ENCODE measurements at regions not wholly inside any gene's neighbourhood (a gene's known extent, or its start where the extent isn't known, plus 50 kb on each side); places are given as distances from the start of the nearest gene placed in this dataset.

DNA sequence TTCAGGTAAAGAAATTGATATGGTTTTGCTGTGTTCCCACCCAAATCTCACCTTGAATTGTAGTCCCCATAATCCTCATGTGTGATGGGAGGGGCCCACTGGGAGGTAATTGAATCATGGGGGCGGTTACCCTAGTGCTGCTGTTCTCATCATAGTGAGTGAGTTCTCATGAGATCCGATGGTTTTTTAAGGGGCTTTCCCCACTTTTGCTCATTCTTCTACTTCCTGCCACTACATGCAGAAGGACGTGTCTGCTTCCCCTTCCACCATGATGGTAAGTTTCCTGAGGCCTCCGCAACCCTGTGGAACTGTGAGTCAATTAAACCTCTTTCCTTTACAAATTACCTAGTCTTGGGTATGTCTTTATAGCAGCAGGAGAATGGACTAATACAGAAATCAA is 69.3 kb downstream of the MIS18A start:
- TF ChIP-seq, protein P1, sequence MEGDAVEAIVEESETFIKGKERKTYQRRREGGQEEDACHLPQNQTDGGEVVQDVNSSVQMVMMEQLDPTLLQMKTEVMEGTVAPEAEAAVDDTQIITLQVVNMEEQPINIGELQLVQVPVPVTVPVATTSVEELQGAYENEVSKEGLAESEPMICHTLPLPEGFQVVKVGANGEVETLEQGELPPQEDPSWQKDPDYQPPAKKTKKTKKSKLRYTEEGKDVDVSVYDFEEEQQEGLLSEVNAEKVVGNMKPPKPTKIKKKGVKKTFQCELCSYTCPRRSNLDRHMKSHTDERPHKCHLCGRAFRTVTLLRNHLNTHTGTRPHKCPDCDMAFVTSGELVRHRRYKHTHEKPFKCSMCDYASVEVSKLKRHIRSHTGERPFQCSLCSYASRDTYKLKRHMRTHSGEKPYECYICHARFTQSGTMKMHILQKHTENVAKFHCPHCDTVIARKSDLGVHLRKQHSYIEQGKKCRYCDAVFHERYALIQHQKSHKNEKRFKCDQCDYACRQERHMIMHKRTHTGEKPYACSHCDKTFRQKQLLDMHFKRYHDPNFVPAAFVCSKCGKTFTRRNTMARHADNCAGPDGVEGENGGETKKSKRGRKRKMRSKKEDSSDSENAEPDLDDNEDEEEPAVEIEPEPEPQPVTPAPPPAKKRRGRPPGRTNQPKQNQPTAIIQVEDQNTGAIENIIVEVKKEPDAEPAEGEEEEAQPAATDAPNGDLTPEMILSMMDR (IDR thresholded peaks at IDR 0.05) = no peak
- 66 to 70% methylated on average over 4 of the region's 4 CpGs for WGBS, 2 donors
- ATAC-seq = no peak
- no peak overlapping the region for H3K27ac ChIP-seq
- FAIRE-seq = no peak
- intact Hi-C loops (cut with DNase I) = no loop called here
- H3K36me3 ChIP-seq = no peaks in the 10 kb centered on the region
- H3K27me3 ChIP-seq = no peaks in the 10 kb centered on the region
- no peaks in the 10 kb centered on the region for H3K9me3 ChIP-seq
- DNase-seq = no peak
- H3K4me3 ChIP-seq = no peak overlapping the region
- no peaks in the 10 kb centered on the region for H3K4me1 ChIP-seq

DNA sequence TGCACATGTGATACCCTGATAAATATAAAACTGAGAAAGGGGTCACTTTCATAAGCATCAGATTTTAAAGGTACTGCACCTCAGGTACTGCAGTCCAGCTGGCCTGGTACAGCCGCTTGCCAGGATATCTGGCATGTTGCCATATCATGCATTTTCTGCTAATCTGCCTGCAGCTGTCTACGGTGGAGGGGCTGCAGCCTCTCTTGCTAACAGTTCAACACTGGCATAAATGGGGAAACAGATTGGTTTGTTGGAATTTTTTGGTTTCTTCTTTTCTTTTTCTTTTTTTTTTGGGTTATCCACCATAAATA is 71.5 kb downstream of the MIS18A start:
- H3K27ac ChIP-seq = no peak overlapping the region
- intact Hi-C loops (cut with DNase I) = no loop called here
- no peak overlapping the region for H3K4me3 ChIP-seq
- no peak for DNase-seq
- no peaks in the 10 kb centered on the region for H3K27me3 ChIP-seq
- H3K4me1 ChIP-seq = no peaks in the 10 kb centered on the region
- no peak for FAIRE-seq
- no peaks in the 10 kb centered on the region for H3K9me3 ChIP-seq
- TF ChIP-seq, protein P1 (IDR thresholded peaks at IDR 0.05) = no peak
- 7 to 17% methylated on average over 2 of the region's 2 CpGs for WGBS, 2 donors
- peak in 1 of 4 donors; percentile 25 for ATAC-seq
- H3K36me3 ChIP-seq = no peaks in the 10 kb centered on the region

DNA sequence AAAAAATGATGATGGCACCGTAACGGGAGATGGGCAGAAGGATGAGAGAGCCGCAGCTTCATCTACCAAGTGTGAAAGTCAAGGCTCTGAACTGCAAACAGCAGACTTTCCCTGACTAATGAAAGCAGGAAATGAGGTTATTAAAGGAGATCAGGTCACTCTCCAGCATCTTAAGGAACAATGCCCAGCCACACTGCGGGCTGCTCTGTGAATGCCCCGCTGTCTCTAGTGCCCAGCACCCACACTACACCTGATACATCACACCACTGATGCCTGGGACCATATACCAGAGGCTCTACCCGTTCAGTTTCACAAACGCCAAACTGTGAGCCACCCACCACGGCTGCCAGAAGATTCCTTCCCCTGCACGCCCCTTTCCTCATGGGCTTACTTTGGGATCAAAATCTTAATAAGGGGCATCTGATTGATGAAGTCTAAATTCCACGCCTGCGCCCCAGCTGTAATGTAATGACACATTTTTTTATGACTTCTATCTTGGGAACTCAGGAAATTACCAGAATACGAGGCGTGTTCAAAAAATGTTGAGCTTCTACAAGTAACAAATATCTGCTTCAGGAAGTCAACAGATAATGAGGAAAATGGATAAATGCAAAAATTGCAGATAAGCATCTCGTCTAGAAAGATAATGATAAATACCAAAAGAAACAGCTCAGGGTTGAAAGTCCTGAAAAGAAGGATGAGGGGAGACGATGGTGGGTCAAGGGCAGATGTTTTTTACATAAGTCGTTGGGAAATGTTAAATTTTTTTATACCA is 72.0 kb downstream of the MIS18A start:
- Histone ChIP-seq H3K4me1 (no peaks in the 10 kb centered on the region), H3K4me3 (no peak overlapping the region), H3K9me3 (no peaks in the 10 kb centered on the region), H3K27ac (no peak overlapping the region), H3K36me3 (no peaks in the 10 kb centered on the region), H3K27me3 (no peaks in the 10 kb centered on the region)
- DNase-seq (no peak), ATAC-seq (no peak), FAIRE-seq (no peak)
- TF ChIP-seq, protein P1 (IDR thresholded peaks at IDR 0.05) = no peak
- WGBS, 2 donors = 70 to 80% methylated on average over 16 of the region's 16 CpGs
- intact Hi-C loops (cut with DNase I) = no loop called here

DNA sequence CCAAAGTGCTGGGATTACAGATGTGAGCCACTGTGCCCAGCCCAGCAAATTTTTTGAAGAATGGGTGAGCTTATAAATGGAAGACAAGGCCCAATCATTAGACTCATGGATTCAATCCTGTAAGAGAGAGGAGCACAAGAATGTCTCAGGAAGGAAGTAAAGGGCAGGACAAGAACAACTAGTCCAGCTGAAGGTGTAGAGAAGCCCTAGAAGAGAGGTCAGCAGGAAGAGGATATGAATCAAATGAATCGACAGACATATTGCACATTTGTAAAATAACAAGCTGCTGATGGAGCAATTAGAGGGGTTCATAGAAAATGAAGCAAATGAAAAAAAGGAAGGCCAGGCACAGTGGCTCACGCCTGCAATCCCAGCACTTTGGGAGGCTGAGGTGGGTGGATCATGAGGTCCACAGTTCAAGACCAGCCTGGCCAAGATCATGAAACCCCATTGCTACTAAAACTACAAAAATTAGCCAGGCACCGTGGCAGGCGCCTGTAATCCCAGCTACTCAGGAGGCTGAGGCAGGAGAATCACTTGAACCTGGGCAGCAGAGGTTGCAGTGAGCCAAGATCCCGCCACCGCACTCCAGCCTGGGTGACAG is 74.9 kb downstream of the MIS18A start:
- H3K27me3 ChIP-seq = no peaks in the 10 kb centered on the region
- H3K4me1 ChIP-seq = no peaks in the 10 kb centered on the region
- no peak overlapping the region for H3K27ac ChIP-seq
- ATAC-seq (no peak), FAIRE-seq (no peak), DNase-seq (no peak)
- no peaks in the 10 kb centered on the region for H3K36me3 ChIP-seq
- intact Hi-C loops (cut with DNase I) = no loop called here
- TF ChIP-seq, protein P1 (IDR thresholded peaks at IDR 0.05) = no peak
- H3K9me3 ChIP-seq = no peaks in the 10 kb centered on the region
- 87 to 90% methylated on average over 6 of the region's 6 CpGs for WGBS, 2 donors
- H3K4me3 ChIP-seq = no peak overlapping the region

DNA sequence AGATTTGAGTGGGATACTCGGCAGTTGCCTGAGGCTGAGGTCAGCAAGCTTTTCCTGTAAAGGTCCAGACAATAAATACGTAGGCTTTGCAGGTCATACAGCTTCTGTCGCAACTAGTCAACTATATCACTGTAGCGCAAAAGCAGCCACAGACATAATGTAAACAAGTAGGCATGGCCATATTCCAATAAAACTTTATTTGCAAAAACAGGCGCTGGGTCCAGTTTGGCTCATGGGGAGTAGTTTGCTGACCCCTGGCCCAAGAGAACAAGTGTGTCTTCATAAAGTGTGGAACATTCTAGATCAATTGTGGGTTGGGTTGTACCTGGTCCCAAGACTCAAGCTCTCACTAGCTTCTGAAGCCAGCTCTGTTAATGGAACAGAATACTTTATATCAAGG is 78.8 kb downstream of the MIS18A start:
- no peak overlapping the region for H3K27ac ChIP-seq
- no peak overlapping the region for H3K4me3 ChIP-seq
- no peak for FAIRE-seq
- H3K9me3 ChIP-seq = no peaks in the 10 kb centered on the region
- DNase-seq = no peak
- intact Hi-C loops (cut with DNase I) = no loop called here
- TF ChIP-seq, protein P1 (IDR thresholded peaks at IDR 0.05) = no peak
- no peaks in the 10 kb centered on the region for H3K36me3 ChIP-seq
- no peaks in the 10 kb centered on the region for H3K27me3 ChIP-seq
- ATAC-seq = no peak
- H3K4me1 ChIP-seq = no peaks in the 10 kb centered on the region
- 78 to 81% methylated on average over 5 of the region's 5 CpGs for WGBS, 2 donors

Measured in pancreas (tissue), 10 donors.